ENCODE measurements at regions not wholly inside any gene's neighbourhood (a gene's known extent, or its start where the extent isn't known, plus 50 kb on each side); places are given as distances from the start of the nearest gene placed in this dataset.

DNA sequence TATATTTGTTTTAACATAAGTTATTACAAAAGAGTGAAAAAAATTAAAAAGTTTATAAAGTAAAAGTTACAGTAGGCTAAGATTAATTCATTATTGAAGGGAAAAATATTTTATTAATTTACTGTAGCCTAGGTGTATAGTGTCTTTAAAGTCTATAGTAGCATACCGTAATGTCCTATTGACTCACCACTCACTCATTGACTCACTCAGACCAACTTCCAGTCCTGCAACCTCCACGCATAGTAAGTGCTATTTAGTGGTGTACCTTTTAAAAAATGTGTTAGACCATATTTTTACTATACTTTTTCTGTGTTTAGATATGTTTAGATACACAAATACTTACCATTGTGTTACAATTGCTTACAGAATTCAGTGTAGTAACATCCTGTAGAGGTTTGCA lies 841.1 kb downstream of the CENPC start:
- DNase-seq (no peak), ATAC-seq (no peak)
- ChIA-PET POLR2A (no interaction called here), CTCF (no interaction called here)
- no peaks in the 10 kb centered on the region for H3K4me1 Mint-ChIP-seq (ENCODE audit: low read depth)
- no peak for TF ChIP-seq CTCF (IDR thresholded peaks at IDR 0.05)
- no peaks in the 10 kb centered on the region for H3K36me3 Mint-ChIP-seq (ENCODE audit: low read depth)
- no peak overlapping the region for H3K4me3 Mint-ChIP-seq
- H3K9me3 Mint-ChIP-seq = no peaks in the 10 kb centered on the region
- intact Hi-C loops (cut with micrococcal nuclease) = no loop called here
- no peak overlapping the region for H3K27ac Mint-ChIP-seq
- H3K27me3 Mint-ChIP-seq = no peaks in the 10 kb centered on the region

DNA sequence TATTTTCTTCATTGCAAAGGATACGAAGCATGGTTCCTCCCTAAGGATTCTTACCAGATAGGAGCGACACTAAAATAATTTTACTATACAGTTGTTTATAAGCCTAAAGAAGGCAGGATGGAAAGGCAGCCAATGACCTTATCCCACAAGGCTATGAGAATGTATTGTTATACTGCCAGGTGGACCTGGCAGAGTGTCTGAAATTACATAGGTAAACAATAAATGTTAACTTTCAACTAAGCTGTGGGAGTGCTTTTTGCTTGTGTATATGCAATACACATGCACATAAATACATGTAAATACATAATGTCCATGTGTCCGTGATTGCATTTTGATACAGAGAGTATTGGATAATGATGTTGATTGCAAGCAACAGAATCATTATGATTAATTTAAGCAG lies 850.6 kb downstream of the CENPC start:
- TF ChIP-seq CTCF (IDR thresholded peaks at IDR 0.05) = no peak
- ATAC-seq (no peak), DNase-seq (no peak)
- H3K9me3 Mint-ChIP-seq = peaks cover 7% of the 10 kb centered on the region
- H3K27ac Mint-ChIP-seq = no peak overlapping the region
- no peaks in the 10 kb centered on the region for H3K4me1 Mint-ChIP-seq (ENCODE audit: low read depth)
- H3K4me3 Mint-ChIP-seq = no peak overlapping the region
- POLR2A ChIA-PET = no interaction called here
- CTCF ChIA-PET = no interaction called here
- no peaks in the 10 kb centered on the region for H3K36me3 Mint-ChIP-seq (ENCODE audit: low read depth)
- intact Hi-C loops (cut with micrococcal nuclease) = no loop called here
- H3K27me3 Mint-ChIP-seq = no peaks in the 10 kb centered on the region

DNA sequence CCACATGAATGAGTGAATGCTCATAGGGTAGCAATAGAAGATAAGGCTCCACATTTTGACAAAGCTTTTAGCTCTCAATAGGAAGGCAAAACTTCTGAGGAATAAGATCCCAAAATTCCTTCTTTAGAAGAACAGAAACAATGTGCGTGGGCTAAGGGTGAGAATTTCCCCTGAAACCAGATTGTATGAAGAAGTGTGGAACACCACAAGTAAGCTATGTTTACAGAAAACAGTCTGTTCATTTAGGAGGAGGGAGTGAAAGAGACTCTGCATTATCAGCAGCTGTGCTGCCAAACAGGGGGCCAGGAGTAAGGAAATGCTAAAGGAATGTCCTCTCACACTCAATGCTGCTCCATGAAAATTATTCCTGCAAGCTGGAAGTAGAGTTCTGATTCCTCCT lies 851.6 kb downstream of the CENPC start:
- DNase-seq (no peak), ATAC-seq (no peak)
- Mint-ChIP-seq H3K9me3 (peaks cover 7% of the 10 kb centered on the region), H3K4me1 (ENCODE audit: low read depth) (no peaks in the 10 kb centered on the region), H3K4me3 (no peak overlapping the region), H3K27ac (no peak overlapping the region), H3K36me3 (ENCODE audit: low read depth) (no peaks in the 10 kb centered on the region), H3K27me3 (no peaks in the 10 kb centered on the region)
- intact Hi-C loops (cut with micrococcal nuclease) = no loop called here
- CTCF ChIA-PET = no interaction called here
- no peak for TF ChIP-seq CTCF (IDR thresholded peaks at IDR 0.05)
- POLR2A ChIA-PET = no interaction called here

- H3K4me3 Mint-ChIP-seq = no peak overlapping the region
- H3K27ac Mint-ChIP-seq = no peak overlapping the region
- no peak for TF ChIP-seq CTCF (IDR thresholded peaks at IDR 0.05)
- H3K4me1 Mint-ChIP-seq (ENCODE audit: low read depth) = no peaks in the 10 kb centered on the region
- intact Hi-C loops (cut with micrococcal nuclease) = no loop called here
- no peaks in the 10 kb centered on the region for H3K27me3 Mint-ChIP-seq
- no peaks in the 10 kb centered on the region for H3K36me3 Mint-ChIP-seq (ENCODE audit: low read depth)
- POLR2A ChIA-PET = no interaction called here
- ATAC-seq (no peak), DNase-seq (no peak)
- H3K9me3 Mint-ChIP-seq = no peaks in the 10 kb centered on the region
- CTCF ChIA-PET = no interaction called here
These were observed 854.2 kb downstream of the CENPC start for GRCh38 chr4:66691101-66691500.

- POLR2A ChIA-PET = no interaction called here
- Mint-ChIP-seq H3K36me3 (ENCODE audit: low read depth) (no peaks in the 10 kb centered on the region), H3K9me3 (no peaks in the 10 kb centered on the region), H3K27ac (no peak overlapping the region), H3K27me3 (no peaks in the 10 kb centered on the region), H3K4me3 (no peak overlapping the region), H3K4me1 (ENCODE audit: low read depth) (no peaks in the 10 kb centered on the region)
- intact Hi-C loops (cut with micrococcal nuclease) = no loop called here
- TF ChIP-seq CTCF (IDR thresholded peaks at IDR 0.05) = no peak
- ATAC-seq = no peak
- no peak for DNase-seq
- CTCF ChIA-PET = no interaction called here
These were observed 856.6 kb downstream of the CENPC start for GRCh38 chr4:66688674-66689073.

All from activated CD8-positive, alpha-beta T cell treated with anti-CD3 and anti-CD28 coated beads for 36 hours (primary cell).